HG03457 (cell line): ENCODE measurements at regions not wholly inside any gene's neighbourhood (a gene's known extent, or its start where the extent isn't known, plus 50 kb on each side); places are given as distances from the start of the nearest gene placed in this dataset.
"Not testable (repeated sequence)": the region's sequence is repeated elsewhere in the genome, so short reads cannot be mapped to it uniquely, and the experiment has no call there.

Source experiments
- ATAC-seq: cut with Tn5 transposase; IDR thresholded peaks from one replicate; pipeline ENCODE4 v1.9.1; 2021; ENCODE audit warnings: moderate number of reproducible peaks; ENCODE audit not compliant: unreplicated experiment

- ATAC-seq: no peak
These were observed 50.8 kb upstream of the BOD1L1 start for GRCh38 chr4:13678186-13678924.

- no peak for ATAC-seq
These were observed 54.0 kb upstream of the BOD1L1 start for GRCh38 chr4:13681570-13681969.

- no peak for ATAC-seq
These were observed 66.7 kb upstream of the BOD1L1 start for GRCh38 chr4:13694256-13694655.

GRCh38 chr4:13698296-13698695 is 70.8 kb upstream of the BOD1L1 start:
- no peak for ATAC-seq

GRCh38 chr4:13700021-13700857 is 72.7 kb upstream of the BOD1L1 start:
- ATAC-seq: no peak

- ATAC-seq: not testable (repeated sequence)
These were observed 73.3 kb upstream of the BOD1L1 start for GRCh38 chr4:13700858-13701140.

GRCh38 chr4:13701937-13702446 is 74.5 kb upstream of the BOD1L1 start:
- no peak for ATAC-seq

- no peak for ATAC-seq
These were observed 75.6 kb upstream of the BOD1L1 start for GRCh38 chr4:13703096-13703495.

- ATAC-seq: no peak
These were observed 76.5 kb upstream of the BOD1L1 start for GRCh38 chr4:13704035-13704434.

GRCh38 chr4:13704761-13705160 is 77.2 kb upstream of the BOD1L1 start:
- ATAC-seq: no peak

- no peak for ATAC-seq
These were observed 78.1 kb upstream of the BOD1L1 start for GRCh38 chr4:13705521-13706041.

- ATAC-seq: no peak
These were observed 78.6 kb upstream of the BOD1L1 start for GRCh38 chr4:13706120-13706519.

- no peak for ATAC-seq
These were observed 79.2 kb upstream of the BOD1L1 start for GRCh38 chr4:13706716-13707115.

- no peak for ATAC-seq
These were observed 82.8 kb upstream of the BOD1L1 start for GRCh38 chr4:13710246-13710885.

- ATAC-seq: no peak
These were observed 83.8 kb upstream of the BOD1L1 start for GRCh38 chr4:13711233-13711785.

- no peak for ATAC-seq
These were observed 94.4 kb upstream of the BOD1L1 start for GRCh38 chr4:13721894-13722293.

- no peak for ATAC-seq
These were observed 95.1 kb upstream of the BOD1L1 start for GRCh38 chr4:13722649-13723048.

GRCh38 chr4:13728761-13729160 is 101.2 kb upstream of the BOD1L1 start:
- no peak for ATAC-seq

- no peak for ATAC-seq
These were observed 103.5 kb upstream of the BOD1L1 start for GRCh38 chr4:13731019-13731418.

- ATAC-seq: no peak
These were observed 106.3 kb upstream of the BOD1L1 start for GRCh38 chr4:13733817-13734216.

GRCh38 chr4:13750594-13750993 is 123.1 kb upstream of the BOD1L1 start:
- ATAC-seq: no peak
